Panc1 (cell line): ENCODE measurements at regions not wholly inside any gene's neighbourhood (a gene's known extent, or its start where the extent isn't known, plus 50 kb on each side); places are given as distances from the start of the nearest gene placed in this dataset.

ENCODE experiments used
- ATAC-seq: fragments of 200-7000 bp; cut with Tn5 transposase; 2 replicates; pipeline ENCODE4 v1.9.1; 2020; ENCODE audit warnings: mild to moderate bottlenecking, moderate library complexity
- BruUV-seq: library from RNA; stranded (reverse); fragments of 400-500 nt; replicated peaks from 2 replicates; lab custom pipeline; 2021; lab: Mats Ljungman, UMichigan
- CTCF ChIA-PET: fragments of 300-600 bp; sonication (Branson Sonifier 250); formaldehyde crosslinking; loops from one replicate; lab custom pipeline; 2022; ENCODE audit warnings: antibody characterized with exemption; lab: Charles Lee
- POLR2A ChIA-PET: fragments of 300-600 bp; sonication (Branson Sonifier 250); formaldehyde crosslinking; loops from one replicate; lab custom pipeline; 2022; ENCODE audit warnings: antibody characterized with exemption; lab: Charles Lee
- DNase-seq: peaks from one replicate; pipeline ENCODE4 v3.0.0-alpha.2; 2010; ENCODE audit warnings: low read depth, low spot score
- H3K27ac ChIP-seq: 2 replicates; pipeline ENCODE4 v1.5.1; 2011; ENCODE audit warnings: mild to moderate bottlenecking, low read length, inconsistent platforms
- H3K27me3 ChIP-seq: fragments of 200-500 bp; sonication (Bioruptor generic); 2 replicates; pipeline ENCODE4 v1.6.0; 2014; ENCODE audit warnings: low read length, inconsistent platforms; ENCODE audit not compliant: control insufficient read depth, insufficient read depth
- H3K36me3 ChIP-seq: fragments of 200-500 bp; sonication (Bioruptor generic); 2 replicates; pipeline ENCODE4 v1.5.1; 2014; ENCODE audit warnings: inconsistent platforms, mild to moderate bottlenecking, low read length, moderate library complexity; ENCODE audit not compliant: control insufficient read depth, insufficient read depth
- H3K4me1 ChIP-seq: 2 replicates; pipeline ENCODE4 v1.5.1; 2011; ENCODE audit warnings: inconsistent platforms, mild to moderate bottlenecking, low read length, moderate library complexity; ENCODE audit not compliant: control insufficient read depth, insufficient read depth
- H3K4me3 ChIP-seq, 2 experiments: 2 replicates each; pipeline ENCODE4 v1.5.1; 2011 to 2012; ENCODE audit warnings: low read depth in 2 of 2, low read length in 2 of 2, mild to moderate bottlenecking in 2 of 2, inconsistent platforms in 1 of 2, moderate library complexity in 1 of 2
- H3K9me3 ChIP-seq: fragments of 200-500 bp; sonication (Bioruptor generic); 2 replicates; pipeline ENCODE4 v1.5.1; 2014; ENCODE audit warnings: low read depth, mild to moderate bottlenecking, inconsistent platforms, low read length, moderate library complexity; ENCODE audit not compliant: control insufficient read depth, insufficient read depth
- POLR2AphosphoS5 ChIP-seq: IDR thresholded peaks from 2 replicates; pipeline ENCODE4 v1.6.1; 2012; ENCODE audit warnings: mild to moderate bottlenecking, low read depth, low read length, moderate library complexity
- SIN3A ChIP-seq: IDR thresholded peaks from 2 replicates; pipeline ENCODE4 v1.6.1; 2012; ENCODE audit warnings: low read depth, mild to moderate bottlenecking, low read length, moderate library complexity, borderline replicate concordance; ENCODE audit not compliant: insufficient read depth
- TCF7L2 ChIP-seq: IDR thresholded peaks from 2 replicates; pipeline ENCODE4 v1.6.1; 2011; ENCODE audit warnings: mild to moderate bottlenecking, low read depth, low read length, inconsistent platforms
- in situ Hi-C: cut with HindIII; loops from 2 replicates; pipeline ENCODE4 v1.10.0; 2016; ENCODE audit warnings: low sequenced_read_pairs, low pct_unique_long_range_greater_than_20kb
- intact Hi-C: fragments of 100-400 bp; cut with micrococcal nuclease; formaldehyde crosslinking; loops from one replicate; pipeline ENCODE4 v1.10.0; 2022; ENCODE audit not compliant: unreplicated experiment
- TF ChIP-seq, protein P1 (sequence below): fragments of 450-650 bp; IDR thresholded peaks from 2 replicates; pipeline ENCODE4 v1.5.1; 2017; ENCODE audit warnings: mild to moderate bottlenecking
- TF ChIP-seq, protein P2 (sequence below), 2 experiments: IDR thresholded peaks; 2 replicates each; pipeline ENCODE4 v1.6.1; 2011 to 2012; ENCODE audit warnings: low read depth in 2 of 2, control low read depth in 1 of 2, low read length in 1 of 2, mild to moderate bottlenecking in 1 of 2, moderate library complexity in 1 of 2; ENCODE audit not compliant: insufficient read depth in 1 of 2

DNA sequence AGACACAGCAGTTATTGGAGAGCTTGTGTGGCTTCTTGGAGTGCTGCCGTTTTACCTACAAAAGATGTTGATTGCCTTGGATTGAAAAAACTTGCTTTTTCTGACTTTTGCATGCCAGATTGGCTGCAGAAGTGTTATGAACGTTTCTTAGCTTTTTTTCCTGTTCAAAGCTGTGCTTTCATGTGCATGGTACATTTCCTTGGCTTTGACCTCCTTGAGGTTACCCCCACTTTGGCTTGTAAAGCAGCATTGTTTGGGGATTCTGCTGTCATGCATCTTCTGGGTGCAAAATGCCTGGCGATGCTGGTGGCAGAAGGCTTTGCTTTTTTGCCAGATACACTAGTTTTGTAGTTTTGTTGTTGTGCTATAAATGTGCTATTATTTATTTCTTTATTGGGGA is 80.0 kb downstream of the JRKL start:
- TF ChIP-seq, protein P1, sequence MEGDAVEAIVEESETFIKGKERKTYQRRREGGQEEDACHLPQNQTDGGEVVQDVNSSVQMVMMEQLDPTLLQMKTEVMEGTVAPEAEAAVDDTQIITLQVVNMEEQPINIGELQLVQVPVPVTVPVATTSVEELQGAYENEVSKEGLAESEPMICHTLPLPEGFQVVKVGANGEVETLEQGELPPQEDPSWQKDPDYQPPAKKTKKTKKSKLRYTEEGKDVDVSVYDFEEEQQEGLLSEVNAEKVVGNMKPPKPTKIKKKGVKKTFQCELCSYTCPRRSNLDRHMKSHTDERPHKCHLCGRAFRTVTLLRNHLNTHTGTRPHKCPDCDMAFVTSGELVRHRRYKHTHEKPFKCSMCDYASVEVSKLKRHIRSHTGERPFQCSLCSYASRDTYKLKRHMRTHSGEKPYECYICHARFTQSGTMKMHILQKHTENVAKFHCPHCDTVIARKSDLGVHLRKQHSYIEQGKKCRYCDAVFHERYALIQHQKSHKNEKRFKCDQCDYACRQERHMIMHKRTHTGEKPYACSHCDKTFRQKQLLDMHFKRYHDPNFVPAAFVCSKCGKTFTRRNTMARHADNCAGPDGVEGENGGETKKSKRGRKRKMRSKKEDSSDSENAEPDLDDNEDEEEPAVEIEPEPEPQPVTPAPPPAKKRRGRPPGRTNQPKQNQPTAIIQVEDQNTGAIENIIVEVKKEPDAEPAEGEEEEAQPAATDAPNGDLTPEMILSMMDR: no peak
- no peak for TF ChIP-seq TCF7L2
- TF ChIP-seq, protein P2, sequence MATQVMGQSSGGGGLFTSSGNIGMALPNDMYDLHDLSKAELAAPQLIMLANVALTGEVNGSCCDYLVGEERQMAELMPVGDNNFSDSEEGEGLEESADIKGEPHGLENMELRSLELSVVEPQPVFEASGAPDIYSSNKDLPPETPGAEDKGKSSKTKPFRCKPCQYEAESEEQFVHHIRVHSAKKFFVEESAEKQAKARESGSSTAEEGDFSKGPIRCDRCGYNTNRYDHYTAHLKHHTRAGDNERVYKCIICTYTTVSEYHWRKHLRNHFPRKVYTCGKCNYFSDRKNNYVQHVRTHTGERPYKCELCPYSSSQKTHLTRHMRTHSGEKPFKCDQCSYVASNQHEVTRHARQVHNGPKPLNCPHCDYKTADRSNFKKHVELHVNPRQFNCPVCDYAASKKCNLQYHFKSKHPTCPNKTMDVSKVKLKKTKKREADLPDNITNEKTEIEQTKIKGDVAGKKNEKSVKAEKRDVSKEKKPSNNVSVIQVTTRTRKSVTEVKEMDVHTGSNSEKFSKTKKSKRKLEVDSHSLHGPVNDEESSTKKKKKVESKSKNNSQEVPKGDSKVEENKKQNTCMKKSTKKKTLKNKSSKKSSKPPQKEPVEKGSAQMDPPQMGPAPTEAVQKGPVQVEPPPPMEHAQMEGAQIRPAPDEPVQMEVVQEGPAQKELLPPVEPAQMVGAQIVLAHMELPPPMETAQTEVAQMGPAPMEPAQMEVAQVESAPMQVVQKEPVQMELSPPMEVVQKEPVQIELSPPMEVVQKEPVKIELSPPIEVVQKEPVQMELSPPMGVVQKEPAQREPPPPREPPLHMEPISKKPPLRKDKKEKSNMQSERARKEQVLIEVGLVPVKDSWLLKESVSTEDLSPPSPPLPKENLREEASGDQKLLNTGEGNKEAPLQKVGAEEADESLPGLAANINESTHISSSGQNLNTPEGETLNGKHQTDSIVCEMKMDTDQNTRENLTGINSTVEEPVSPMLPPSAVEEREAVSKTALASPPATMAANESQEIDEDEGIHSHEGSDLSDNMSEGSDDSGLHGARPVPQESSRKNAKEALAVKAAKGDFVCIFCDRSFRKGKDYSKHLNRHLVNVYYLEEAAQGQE (IDR thresholded peaks at IDR 0.05; ENCODE audit: insufficient read depth in 1 of 2, low read depth in 2 of 2, low read length in 1 of 2): no peak
- no peak for TF ChIP-seq POLR2AphosphoS5
- TF ChIP-seq SIN3A: no peak
- Histone ChIP-seq H3K36me3 (no peaks in the 10 kb centered on the region), H3K27me3 (no peaks in the 10 kb centered on the region), H3K4me3 (no peak overlapping the region), H3K4me1 (no peaks in the 10 kb centered on the region; the same call in 1 of the 2 replicates), H3K9me3 (peaks cover 5% of the 10 kb centered on the region; the same call in 1 of the 2 replicates), H3K27ac (no peak overlapping the region)
- BruUV-seq: no TSS peak
- DNase-seq (no peak), ATAC-seq (no peak)
- ChIA-PET POLR2A (no interaction called here), CTCF (no interaction called here)
- intact Hi-C loops: loop anchor here (10.0 kb wide), 3 partner anchors 355 to 985 kb away; no protein-coding TSS in a partner anchor
- in situ Hi-C loops: no loop called here

GRCh38 chr11:96470521-96470920 is 80.7 kb downstream of the JRKL start:
- intact Hi-C loops (no loop called here), in situ Hi-C loops (no loop called here)
- ATAC-seq (no peak), DNase-seq (no peak)
- BruUV-seq: no TSS peak
- ChIA-PET CTCF (no interaction called here), POLR2A (no interaction called here)
- Histone ChIP-seq H3K27me3 (no peaks in the 10 kb centered on the region), H3K4me1 (no peaks in the 10 kb centered on the region), H3K9me3 (peaks cover 5% of the 10 kb centered on the region; the same call in 1 of the 2 replicates), H3K36me3 (no peaks in the 10 kb centered on the region), H3K4me3 (no peak overlapping the region), H3K27ac (no peak overlapping the region)
- TF ChIP-seq, protein P1: no peak
- TF ChIP-seq SIN3A (no peak), POLR2AphosphoS5 (no peak), TCF7L2 (no peak)
- TF ChIP-seq, protein P2 (IDR thresholded peaks at IDR 0.05; ENCODE audit: insufficient read depth in 1 of 2, low read depth in 2 of 2, low read length in 1 of 2): no peak
